ENCODE measurements at regions not wholly inside any gene's neighbourhood (a gene's known extent, or its start where the extent isn't known, plus 50 kb on each side); places are given as distances from the start of the nearest gene placed in this dataset.

- no peak for ATAC-seq
- WGBS, 4 donors, result 77 to 93% (median 85%) methylated on average over 2 of the region's 2 CpGs
- no peak overlapping the region for H3K4me3 ChIP-seq
These were observed 195.9 kb downstream of the MDFIC start for GRCh38 chr7:115117748-115118147.

GRCh38 chr7:115116773-115117715 lies 195.2 kb downstream of the MDFIC start:
- 76 to 86% (median 83%) methylated on average over 5 of the region's 5 CpGs for WGBS, 4 donors
- DNase-seq (no peak), ATAC-seq (no peak)
- TF ChIP-seq POLR2A (IDR thresholded peaks at IDR 0.05), result no peak
- intact Hi-C loops (cut with DNase I), result loop anchor here in 1 of 10 donors (10.0 kb wide), 1 partner anchor 98 kb away; no protein-coding TSS in a partner anchor
- no peaks in the 10 kb centered on the region for H3K36me3 ChIP-seq
- no peak overlapping the region for H3K27ac ChIP-seq
- H3K27me3 ChIP-seq, result no peaks in the 10 kb centered on the region
- H3K4me3 ChIP-seq, result no peak overlapping the region
- peaks cover 0 to under 1% (median 0%) of the 10 kb centered on the region in 12 donors for H3K4me1 ChIP-seq
- no peaks in the 10 kb centered on the region for H3K9me3 ChIP-seq

More at GRCh38 chr7:115117748-115118147, 195.9 kb downstream of the MDFIC start:
- TF ChIP-seq, protein P1, sequence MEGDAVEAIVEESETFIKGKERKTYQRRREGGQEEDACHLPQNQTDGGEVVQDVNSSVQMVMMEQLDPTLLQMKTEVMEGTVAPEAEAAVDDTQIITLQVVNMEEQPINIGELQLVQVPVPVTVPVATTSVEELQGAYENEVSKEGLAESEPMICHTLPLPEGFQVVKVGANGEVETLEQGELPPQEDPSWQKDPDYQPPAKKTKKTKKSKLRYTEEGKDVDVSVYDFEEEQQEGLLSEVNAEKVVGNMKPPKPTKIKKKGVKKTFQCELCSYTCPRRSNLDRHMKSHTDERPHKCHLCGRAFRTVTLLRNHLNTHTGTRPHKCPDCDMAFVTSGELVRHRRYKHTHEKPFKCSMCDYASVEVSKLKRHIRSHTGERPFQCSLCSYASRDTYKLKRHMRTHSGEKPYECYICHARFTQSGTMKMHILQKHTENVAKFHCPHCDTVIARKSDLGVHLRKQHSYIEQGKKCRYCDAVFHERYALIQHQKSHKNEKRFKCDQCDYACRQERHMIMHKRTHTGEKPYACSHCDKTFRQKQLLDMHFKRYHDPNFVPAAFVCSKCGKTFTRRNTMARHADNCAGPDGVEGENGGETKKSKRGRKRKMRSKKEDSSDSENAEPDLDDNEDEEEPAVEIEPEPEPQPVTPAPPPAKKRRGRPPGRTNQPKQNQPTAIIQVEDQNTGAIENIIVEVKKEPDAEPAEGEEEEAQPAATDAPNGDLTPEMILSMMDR (IDR thresholded peaks at IDR 0.05), result no peak
- TF ChIP-seq POLR2A (IDR thresholded peaks at IDR 0.05), result no peak
- Histone ChIP-seq H3K27ac (no peak overlapping the region), H3K36me3 (no peaks in the 10 kb centered on the region), H3K4me1 (peaks cover 0 to 7% (median 4%) of the 10 kb centered on the region in 12 donors), H3K27me3 (no peaks in the 10 kb centered on the region), H3K9me3 (no peaks in the 10 kb centered on the region)
- DNase-seq, result no peak
- intact Hi-C loops (cut with DNase I), result loop anchor here in 1 of 10 donors (10.0 kb wide), 1 partner anchor 97 kb away; no protein-coding TSS in a partner anchor

DNA sequence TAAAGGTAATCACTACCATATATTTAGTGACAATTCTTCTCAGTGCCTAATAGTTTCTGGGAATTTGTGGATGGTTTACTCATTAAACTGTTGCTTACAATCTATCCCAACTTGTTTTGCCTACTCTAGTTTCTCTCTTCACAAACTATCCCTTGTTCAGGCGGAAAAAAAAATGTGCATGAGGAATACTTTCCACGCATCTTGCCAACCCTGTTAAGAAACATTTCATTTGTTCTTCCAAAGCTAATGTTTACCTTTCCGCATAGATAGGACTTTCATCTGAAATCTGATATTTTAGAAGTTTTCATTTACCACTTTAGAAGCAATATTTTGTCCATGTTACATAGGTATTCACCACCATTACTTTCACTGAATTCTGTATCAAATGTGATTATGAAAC lies 191.9 kb downstream of the MDFIC start:
- 93 to 97% (median 96%) methylated on average over 3 of the region's 3 CpGs for WGBS, 4 donors

DNA sequence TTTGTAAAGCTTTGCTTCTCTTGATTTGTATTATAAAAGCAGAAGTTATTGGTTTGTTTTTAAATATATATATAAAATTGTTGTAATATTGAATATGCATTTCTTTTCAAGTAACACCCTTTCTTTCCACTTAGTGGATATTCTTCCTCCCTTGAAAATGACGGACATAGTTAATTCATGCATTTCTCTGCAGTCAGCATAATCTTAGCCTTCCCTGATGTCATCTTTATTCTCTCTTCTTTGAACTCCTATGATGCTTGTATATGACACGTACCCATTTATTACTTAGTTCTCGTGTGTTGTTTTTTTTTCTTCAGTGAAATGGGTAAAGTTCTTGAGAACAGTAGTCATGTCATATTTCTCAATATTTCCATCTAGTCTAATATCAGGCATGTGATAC lies 191.2 kb downstream of the MDFIC start:
- Histone ChIP-seq H3K9me3 (no peaks in the 10 kb centered on the region), H3K4me1 (no peaks in the 10 kb centered on the region), H3K27ac (no peak overlapping the region), H3K27me3 (no peaks in the 10 kb centered on the region), H3K36me3 (no peaks in the 10 kb centered on the region), H3K4me3 (no peak overlapping the region)
- 93 to 96% (median 96%) methylated on average over 3 of the region's 3 CpGs for WGBS, 4 donors
- intact Hi-C loops (cut with DNase I), result loop anchor here in 1 of 10 donors (10.0 kb wide), 1 partner anchor 102 kb away; no protein-coding TSS in a partner anchor
- ATAC-seq, result no peak
- TF ChIP-seq, protein P1 (IDR thresholded peaks at IDR 0.05), result no peak
- no peak for TF ChIP-seq POLR2A (IDR thresholded peaks at IDR 0.05)
- DNase-seq, result no peak

More for the DNA sequence above, 191.9 kb downstream of the MDFIC start:
- Histone ChIP-seq H3K4me3 (no peak overlapping the region), H3K36me3 (no peaks in the 10 kb centered on the region), H3K27me3 (no peaks in the 10 kb centered on the region), H3K9me3 (no peaks in the 10 kb centered on the region), H3K4me1 (no peaks in the 10 kb centered on the region), H3K27ac (no peak overlapping the region)
- intact Hi-C loops (cut with DNase I), result loop anchor here in 1 of 10 donors (10.0 kb wide), 1 partner anchor 101 kb away; no protein-coding TSS in a partner anchor
- TF ChIP-seq, protein P1 (IDR thresholded peaks at IDR 0.05), result no peak
- no peak for TF ChIP-seq POLR2A (IDR thresholded peaks at IDR 0.05)
- DNase-seq, result no peak
- ATAC-seq, result no peak

All from heart left ventricle (tissue), 16 donors.